ENCODE measurements at regions not wholly inside any gene's neighbourhood (a gene's known extent, or its start where the extent isn't known, plus 50 kb on each side); places are given as distances from the start of the nearest gene placed in this dataset.

GRCh38 chr3:154034797-154035330 is 86.3 kb upstream of the ARHGEF26 start:
- TF ChIP-seq PREB (CRISPR knock-in tag; IDR thresholded peaks at IDR 0.05; ENCODE audit: borderline replicate concordance) = no peak
- no peak for TF ChIP-seq ATF6 (CRISPR knock-in tag; IDR thresholded peaks at IDR 0.05)
- no peak for TF ChIP-seq IRF2 (CRISPR knock-in tag; IDR thresholded peaks at IDR 0.05; ENCODE audit: borderline replicate concordance, low read depth)
- no peak for TF ChIP-seq USF1 (CRISPR knock-in tag; IDR thresholded peaks at IDR 0.05)
- TF ChIP-seq CTCF (IDR thresholded peaks at IDR 0.05) = no peak
- no peak for TF ChIP-seq ETV6 (CRISPR knock-in tag; IDR thresholded peaks at IDR 0.05)
- TF ChIP-seq CREM (CRISPR knock-in tag; IDR thresholded peaks at IDR 0.05) = no peak
- TF ChIP-seq E2F1 (CRISPR knock-in tag; IDR thresholded peaks at IDR 0.05) = no peak
- no peak for TF ChIP-seq ATF3 (CRISPR knock-in tag; conservative IDR thresholded peaks at IDR 0.05)
- no peak for TF ChIP-seq ATF1 (CRISPR knock-in tag; IDR thresholded peaks at IDR 0.05)
- no peak for TF ChIP-seq MAX (CRISPR knock-in tag; IDR thresholded peaks at IDR 0.05)
- no peak for TF ChIP-seq JAZF1 (CRISPR knock-in tag; IDR thresholded peaks at IDR 0.05)
- TF ChIP-seq MLX (CRISPR knock-in tag; IDR thresholded peaks at IDR 0.05) = no peak
- TF ChIP-seq TP53 (CRISPR knock-in tag; IDR thresholded peaks at IDR 0.05) = no peak

Measured in WTC11 (cell line).